ENCODE measurements at regions not wholly inside any gene's neighbourhood (a gene's known extent, or its start where the extent isn't known, plus 50 kb on each side); places are given as distances from the start of the nearest gene placed in this dataset.

DNA sequence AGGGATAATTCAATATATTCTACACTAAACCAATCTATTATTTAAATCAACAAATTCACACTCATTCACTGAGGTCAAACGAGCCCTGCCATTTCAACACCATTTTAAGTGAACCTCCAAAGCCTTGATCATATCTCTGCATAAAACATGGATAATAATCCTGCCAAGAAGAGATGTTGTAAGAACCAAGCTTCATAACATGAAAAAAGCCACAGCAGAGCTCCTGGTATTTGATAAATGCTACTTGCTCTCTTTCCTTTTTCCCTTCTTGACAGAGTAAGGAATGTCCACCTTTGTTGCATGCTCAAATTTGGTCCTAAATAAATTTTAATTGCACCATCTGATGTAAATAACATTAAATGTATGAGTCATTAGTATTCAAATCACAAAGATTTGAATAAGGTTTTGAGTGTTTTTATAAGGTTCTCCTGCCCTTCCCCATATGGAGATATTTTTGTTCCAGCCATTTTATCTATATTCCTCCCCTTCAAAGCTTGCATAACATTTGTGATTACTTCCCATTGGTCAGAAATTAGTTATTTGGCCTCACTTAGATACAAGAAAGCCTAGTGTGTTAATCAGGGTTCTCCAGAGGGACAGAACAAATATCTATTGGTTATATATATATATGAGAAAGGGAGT lies 318.8 kb downstream of the RND3 start:
- TF ChIP-seq, protein P1, sequence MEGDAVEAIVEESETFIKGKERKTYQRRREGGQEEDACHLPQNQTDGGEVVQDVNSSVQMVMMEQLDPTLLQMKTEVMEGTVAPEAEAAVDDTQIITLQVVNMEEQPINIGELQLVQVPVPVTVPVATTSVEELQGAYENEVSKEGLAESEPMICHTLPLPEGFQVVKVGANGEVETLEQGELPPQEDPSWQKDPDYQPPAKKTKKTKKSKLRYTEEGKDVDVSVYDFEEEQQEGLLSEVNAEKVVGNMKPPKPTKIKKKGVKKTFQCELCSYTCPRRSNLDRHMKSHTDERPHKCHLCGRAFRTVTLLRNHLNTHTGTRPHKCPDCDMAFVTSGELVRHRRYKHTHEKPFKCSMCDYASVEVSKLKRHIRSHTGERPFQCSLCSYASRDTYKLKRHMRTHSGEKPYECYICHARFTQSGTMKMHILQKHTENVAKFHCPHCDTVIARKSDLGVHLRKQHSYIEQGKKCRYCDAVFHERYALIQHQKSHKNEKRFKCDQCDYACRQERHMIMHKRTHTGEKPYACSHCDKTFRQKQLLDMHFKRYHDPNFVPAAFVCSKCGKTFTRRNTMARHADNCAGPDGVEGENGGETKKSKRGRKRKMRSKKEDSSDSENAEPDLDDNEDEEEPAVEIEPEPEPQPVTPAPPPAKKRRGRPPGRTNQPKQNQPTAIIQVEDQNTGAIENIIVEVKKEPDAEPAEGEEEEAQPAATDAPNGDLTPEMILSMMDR (IDR thresholded peaks at IDR 0.05; ENCODE audit: low read depth, low read length), result no peak
- no peak overlapping the region for H3K4me3 ChIP-seq (replicated peaks in 1 of 2; ENCODE audit: low read depth in 2 of 2, low read length in 2 of 2)
- DNase-seq (ENCODE audit: low read depth in 2 of 2), result peak; percentile 53 to 62

DNA sequence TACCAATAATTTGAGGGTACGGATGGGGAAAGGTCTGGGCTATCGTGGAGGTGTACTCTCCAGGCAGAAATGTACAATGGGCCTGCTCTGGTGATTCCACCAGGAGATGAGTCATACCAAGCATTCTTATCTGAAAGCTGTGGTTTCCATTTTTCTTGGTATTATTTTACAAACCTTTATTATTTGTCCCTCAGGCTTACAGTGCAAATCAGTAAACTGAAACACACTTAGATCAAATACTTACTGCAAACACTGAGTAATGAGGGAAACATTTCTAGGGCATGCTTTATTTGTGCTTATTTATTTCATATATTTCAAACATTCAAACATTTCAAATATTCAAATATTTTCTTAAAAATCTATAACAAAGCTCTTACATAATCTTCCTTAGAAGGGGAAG lies 319.8 kb downstream of the RND3 start:
- TF ChIP-seq, protein P1 (IDR thresholded peaks at IDR 0.05; ENCODE audit: low read depth, low read length), result no peak
- peak; percentile 65 to 73 for DNase-seq (ENCODE audit: low read depth in 2 of 2)
- H3K4me3 ChIP-seq (replicated peaks in 1 of 2; ENCODE audit: low read depth in 2 of 2, low read length in 2 of 2), result no peak overlapping the region

DNA sequence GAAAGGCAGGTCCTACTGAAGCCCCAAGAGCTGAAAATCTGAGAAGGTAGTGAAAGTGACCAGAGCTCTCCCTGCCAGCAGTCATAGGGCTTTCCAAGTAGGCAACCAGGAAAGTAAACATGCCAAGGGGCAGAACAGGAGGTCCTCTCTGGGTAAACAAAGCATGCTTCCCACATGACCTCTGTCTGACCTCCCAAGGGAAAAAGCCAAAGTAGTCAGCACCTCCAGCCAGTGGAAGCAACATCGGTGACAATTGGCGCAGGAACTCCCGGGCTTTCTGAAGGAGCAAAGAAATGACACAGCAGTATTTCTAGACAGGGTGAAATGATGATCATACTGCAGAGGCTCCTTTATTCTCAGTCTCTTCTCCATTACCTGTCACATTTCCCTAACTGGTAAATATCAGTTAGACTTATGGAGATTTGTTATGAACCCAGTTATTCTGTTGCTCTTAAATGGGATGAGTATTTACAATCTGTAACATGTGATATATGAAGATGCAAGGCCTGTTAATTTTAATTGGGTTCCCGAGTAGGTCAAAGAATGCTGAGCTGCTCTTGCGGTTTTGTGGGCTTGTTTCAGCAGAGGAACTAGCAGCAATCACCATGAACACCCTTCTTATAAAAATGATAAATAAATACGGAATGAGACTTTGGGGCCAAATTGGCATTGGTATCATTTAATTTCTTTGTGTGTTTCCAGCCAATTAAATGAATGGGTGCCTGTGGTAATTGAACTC lies 321.0 kb downstream of the RND3 start:
- DNase-seq (ENCODE audit: low read depth in 2 of 2), result peak; percentile 16 to 21
- no peak overlapping the region for H3K4me3 ChIP-seq (replicated peaks in 1 of 2; ENCODE audit: low read depth in 2 of 2, low read length in 2 of 2)
- TF ChIP-seq, protein P1 (IDR thresholded peaks at IDR 0.05; ENCODE audit: low read depth, low read length), result no peak

DNA sequence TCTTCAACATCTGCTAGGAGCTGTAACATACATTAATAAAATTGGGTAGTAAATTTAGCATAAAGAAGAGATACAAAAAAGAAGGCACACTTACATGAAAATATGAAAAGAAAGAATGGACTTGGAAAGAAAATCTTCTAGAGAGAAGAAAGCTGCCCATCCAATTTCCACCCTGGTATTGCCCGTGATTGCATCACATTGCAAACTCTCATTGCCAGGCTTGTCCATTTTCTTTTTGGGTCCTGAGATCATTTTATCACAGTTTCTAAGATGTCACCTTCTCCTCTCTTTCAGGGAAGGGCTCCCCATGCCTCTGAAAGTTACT lies 321.5 kb downstream of the RND3 start:
- no peak overlapping the region for H3K4me3 ChIP-seq (replicated peaks in 1 of 2; ENCODE audit: low read depth in 2 of 2, low read length in 2 of 2)
- peak in 1 of 2 donors; percentile 11 for DNase-seq (ENCODE audit: low read depth in 2 of 2)
- TF ChIP-seq, protein P1 (IDR thresholded peaks at IDR 0.05; ENCODE audit: low read depth, low read length), result no peak

DNA sequence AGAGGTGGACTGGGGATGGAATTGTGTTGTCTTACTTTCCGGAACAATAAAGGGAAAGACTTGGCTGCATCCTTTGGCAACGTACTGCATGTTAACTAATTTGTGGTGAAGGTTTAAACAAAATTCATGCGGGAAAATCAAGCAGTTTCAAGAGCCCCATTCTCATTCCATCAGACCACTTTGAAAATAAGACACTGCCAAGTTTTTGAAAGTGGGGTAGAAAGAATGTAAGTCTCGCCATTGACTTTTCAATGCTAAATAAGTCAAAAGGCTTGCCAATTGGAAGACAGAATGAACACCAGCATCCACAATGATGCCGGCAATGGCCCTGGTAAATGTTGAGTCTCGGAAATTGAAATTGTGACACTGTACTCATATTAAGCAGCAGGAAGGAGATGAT lies 322.0 kb downstream of the RND3 start:
- H3K4me3 ChIP-seq (replicated peaks in 1 of 2; ENCODE audit: low read depth in 2 of 2, low read length in 2 of 2), result no peak overlapping the region
- peak in 1 of 2 donors; percentile 53 for DNase-seq (ENCODE audit: low read depth in 2 of 2)
- TF ChIP-seq, protein P1 (IDR thresholded peaks at IDR 0.05; ENCODE audit: low read depth, low read length), result no peak

DNA sequence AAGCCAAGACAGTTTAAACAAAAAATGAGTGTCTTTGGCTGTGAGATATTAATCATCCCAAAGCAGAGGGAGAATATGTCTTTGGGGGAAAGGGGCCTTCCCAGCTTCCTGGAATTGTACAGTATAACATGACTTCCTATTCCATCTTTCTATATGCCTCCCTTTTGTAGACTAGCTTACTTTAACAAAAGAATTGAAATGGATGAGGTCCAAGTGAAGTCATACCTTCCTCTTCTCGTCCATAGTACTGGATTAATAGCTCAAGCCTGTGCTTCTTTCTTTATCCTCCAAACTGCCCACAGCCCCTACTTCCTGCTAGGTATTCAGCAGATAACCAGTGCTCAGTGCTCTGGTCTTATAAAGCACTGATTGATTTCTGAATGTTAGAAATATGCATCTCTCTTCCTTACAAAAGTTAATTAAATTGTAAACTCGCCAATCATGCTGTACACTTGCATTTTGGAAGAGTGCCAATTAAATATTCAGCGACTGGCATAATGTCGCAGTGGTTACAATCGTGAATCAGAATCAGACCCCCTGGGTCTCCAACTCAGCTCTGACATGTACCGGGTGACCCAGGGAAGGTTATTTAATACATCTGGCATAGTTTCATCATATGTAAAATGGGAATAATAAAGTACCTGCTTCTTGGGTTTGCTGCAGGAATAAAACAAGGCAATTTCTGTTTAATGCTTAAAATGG lies 325.1 kb downstream of the RND3 start:
- TF ChIP-seq, protein P1 (IDR thresholded peaks at IDR 0.05; ENCODE audit: low read depth, low read length), result no peak
- no peak overlapping the region for H3K4me3 ChIP-seq (replicated peaks in 1 of 2; ENCODE audit: low read depth in 2 of 2, low read length in 2 of 2)
- DNase-seq (ENCODE audit: low read depth in 2 of 2), result peak in 1 of 2 donors; percentile 22

Data from cardiac fibroblast (primary cell).